ENCODE measurements at regions not wholly inside any gene's neighbourhood (a gene's known extent, or its start where the extent isn't known, plus 50 kb on each side); places are given as distances from the start of the nearest gene placed in this dataset.

- TF ChIP-seq POLR2A (IDR thresholded peaks at IDR 0.05; ENCODE audit: extremely low read depth, insufficient read length) (no peak), CTCF (IDR thresholded peaks at IDR 0.05; ENCODE audit: low read depth, low read length) (no peak)
Measured at GRCh38 chr2:57217013-57217412, 829.6 kb upstream of the VRK2 start.

All from NB4 (cell line).